ENCODE measurements at regions not wholly inside any gene's neighbourhood (a gene's known extent, or its start where the extent isn't known, plus 50 kb on each side); places are given as distances from the start of the nearest gene placed in this dataset.

- CTCF ChIA-PET = no interaction called here
- Histone ChIP-seq H3K4me3 (ENCODE audit: low read depth, low read length, poor library complexity, severe bottlenecking) (no peak overlapping the region), H3K9me3 (ENCODE audit: low read depth, low read length, poor library complexity, severe bottlenecking) (no peaks in the 10 kb centered on the region), H3K27ac (ENCODE audit: low read depth, low read length, poor library complexity, severe bottlenecking) (no peak overlapping the region), H3K27me3 (replicated peaks; ENCODE audit: insufficient read depth, low read depth, low read length, poor library complexity) (peaks cover 5% of the 10 kb centered on the region), H3K4me1 (ENCODE audit: insufficient read depth, low read length, poor library complexity, severe bottlenecking) (no peaks in the 10 kb centered on the region), H3K36me3 (ENCODE audit: insufficient read depth, low read length, poor library complexity, severe bottlenecking) (no peaks in the 10 kb centered on the region)
- TF ChIP-seq EZH2 (IDR thresholded peaks at IDR 0.05; ENCODE audit: borderline replicate concordance, low read depth, low read length, poor library complexity, severe bottlenecking) (no peak), CTCF (conservative IDR thresholded peaks at IDR 0.05; ENCODE audit: low read depth, low read length) (no peak)
- no TSS peak for BruUV-seq (replicated peaks)
- POLR2A ChIA-PET (ENCODE audit: low non-redundant PET) = no interaction called here
- no peak for DNase-seq (ENCODE audit: low spot score)
- intact Hi-C loops (cut with micrococcal nuclease; ENCODE audit: unreplicated experiment) = no loop called here
Measured at GRCh38 chr15:70406617-70407335, 309.1 kb upstream of the TLE3 start.

GRCh38 chr15:70401709-70402108 lies 304.0 kb upstream of the TLE3 start:
- CTCF ChIA-PET = no interaction called here
- POLR2A ChIA-PET (ENCODE audit: low non-redundant PET) = no interaction called here

GRCh38 chr15:70400766-70401541 lies 303.2 kb upstream of the TLE3 start:
- no peaks in the 10 kb centered on the region for H3K4me1 ChIP-seq (ENCODE audit: insufficient read depth, low read length, poor library complexity, severe bottlenecking)
- H3K27me3 ChIP-seq (replicated peaks; ENCODE audit: insufficient read depth, low read depth, low read length, poor library complexity) = peaks cover 5% of the 10 kb centered on the region
- peak; percentile 18 for DNase-seq (ENCODE audit: low spot score)
- no peaks in the 10 kb centered on the region for H3K9me3 ChIP-seq (ENCODE audit: low read depth, low read length, poor library complexity, severe bottlenecking)
- TF ChIP-seq EZH2 (IDR thresholded peaks at IDR 0.05; ENCODE audit: borderline replicate concordance, low read depth, low read length, poor library complexity, severe bottlenecking) (no peak), CTCF (conservative IDR thresholded peaks at IDR 0.05; ENCODE audit: low read depth, low read length) (no peak)
- POLR2A ChIA-PET (ENCODE audit: low non-redundant PET) = no interaction called here
- BruUV-seq (replicated peaks) = no TSS peak
- no peak overlapping the region for H3K4me3 ChIP-seq (ENCODE audit: low read depth, low read length, poor library complexity, severe bottlenecking)
- intact Hi-C loops (cut with micrococcal nuclease; ENCODE audit: unreplicated experiment) = no loop called here
- H3K27ac ChIP-seq (ENCODE audit: low read depth, low read length, poor library complexity, severe bottlenecking) = no peak overlapping the region
- H3K36me3 ChIP-seq (ENCODE audit: insufficient read depth, low read length, poor library complexity, severe bottlenecking) = no peaks in the 10 kb centered on the region
- CTCF ChIA-PET = interaction anchor here (1.1 kb wide), 1 partner anchor 66 kb away, joined by 3 read pairs; no protein-coding TSS in a partner anchor

More at GRCh38 chr15:70401709-70402108, 304.0 kb upstream of the TLE3 start:
- no peak for DNase-seq (ENCODE audit: low spot score)
- no TSS peak for BruUV-seq (replicated peaks)
- H3K9me3 ChIP-seq (ENCODE audit: low read depth, low read length, poor library complexity, severe bottlenecking) = no peaks in the 10 kb centered on the region
- intact Hi-C loops (cut with micrococcal nuclease; ENCODE audit: unreplicated experiment) = no loop called here
- H3K27me3 ChIP-seq (replicated peaks; ENCODE audit: insufficient read depth, low read depth, low read length, poor library complexity) = peaks cover 5% of the 10 kb centered on the region
- H3K4me3 ChIP-seq (ENCODE audit: low read depth, low read length, poor library complexity, severe bottlenecking) = no peak overlapping the region
- TF ChIP-seq CTCF (conservative IDR thresholded peaks at IDR 0.05; ENCODE audit: low read depth, low read length) (no peak), EZH2 (IDR thresholded peaks at IDR 0.05; ENCODE audit: borderline replicate concordance, low read depth, low read length, poor library complexity, severe bottlenecking) (no peak)
- no peak overlapping the region for H3K27ac ChIP-seq (ENCODE audit: low read depth, low read length, poor library complexity, severe bottlenecking)
- H3K36me3 ChIP-seq (ENCODE audit: insufficient read depth, low read length, poor library complexity, severe bottlenecking) = no peaks in the 10 kb centered on the region
- H3K4me1 ChIP-seq (ENCODE audit: insufficient read depth, low read length, poor library complexity, severe bottlenecking) = no peaks in the 10 kb centered on the region

Data from A673 (cell line).